IPS DF 6.9 (cell line): ENCODE measurements at regions not wholly inside any gene's neighbourhood (a gene's known extent, or its start where the extent isn't known, plus 50 kb on each side); places are given as distances from the start of the nearest gene placed in this dataset.
A peak's percentile ranks its signal among the peaks of the same experiment; 100 is the strongest.

Source experiments
- DNase-seq: peaks from one replicate; pipeline ENCODE4 v3.0.0-alpha.2; 2013; ENCODE audit warnings: low read depth, low spot score
- H3K27ac ChIP-seq: one replicate; pipeline ENCODE4 v1.5.1; 2013; ENCODE audit warnings: low read length, control low read depth
- H3K27me3 ChIP-seq: 2 replicates; pipeline ENCODE4 v1.6.1; 2013; ENCODE audit warnings: mild to moderate bottlenecking, low read length; ENCODE audit not compliant: control insufficient read depth, insufficient read depth
- H3K36me3 ChIP-seq: 2 replicates; pipeline ENCODE4 v1.6.1; 2013; ENCODE audit warnings: low read length; ENCODE audit not compliant: control insufficient read depth, insufficient read depth
- H3K4me1 ChIP-seq: 2 replicates; pipeline ENCODE4 v1.6.1; 2013; ENCODE audit warnings: low read length; ENCODE audit not compliant: control insufficient read depth, insufficient read depth
- H3K4me3 ChIP-seq: 2 replicates; pipeline ENCODE4 v1.5.1; 2013; ENCODE audit warnings: mild to moderate bottlenecking, low read length
- H3K9me3 ChIP-seq: 2 replicates; pipeline ENCODE4 v1.6.1; 2013; ENCODE audit warnings: low read length, inconsistent platforms; ENCODE audit not compliant: control insufficient read depth, insufficient read depth
- WGBS: extraction: QIAGEN DNeasy Blood & Tissue Kit; methylation state at CpG from one replicate; pipeline ENCODE4 v1.1.7; 2013; ENCODE audit warnings: mixed read lengths, missing lambda C conversion rate; ENCODE audit not compliant: insufficient read length, insufficient coverage; 5-methylcytosine and 5-hydroxymethylcytosine counted together

DNA sequence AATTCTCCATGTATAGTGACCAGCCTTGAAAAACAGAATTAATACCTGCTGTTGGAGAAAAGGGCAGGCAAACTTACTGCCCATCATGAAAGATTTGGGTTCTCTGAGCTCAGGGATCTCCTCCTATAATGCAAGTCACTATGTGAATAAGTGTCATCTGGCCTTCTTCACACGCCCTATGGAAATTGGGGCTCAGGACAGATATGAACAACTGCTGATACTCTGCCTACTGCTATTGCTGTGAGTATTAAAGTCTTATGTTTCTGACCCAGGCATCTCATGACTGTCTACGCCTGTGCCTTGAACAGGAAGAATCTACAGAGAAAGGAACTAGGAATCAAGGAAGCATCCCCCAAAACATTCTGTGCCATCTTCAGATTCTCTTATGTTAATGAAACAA, 226.1 kb downstream of the SOD2 start:
- WGBS, result no CpG with 5 or more reads among the region's 2 CpGs
- H3K27ac ChIP-seq, result no peak overlapping the region

DNA sequence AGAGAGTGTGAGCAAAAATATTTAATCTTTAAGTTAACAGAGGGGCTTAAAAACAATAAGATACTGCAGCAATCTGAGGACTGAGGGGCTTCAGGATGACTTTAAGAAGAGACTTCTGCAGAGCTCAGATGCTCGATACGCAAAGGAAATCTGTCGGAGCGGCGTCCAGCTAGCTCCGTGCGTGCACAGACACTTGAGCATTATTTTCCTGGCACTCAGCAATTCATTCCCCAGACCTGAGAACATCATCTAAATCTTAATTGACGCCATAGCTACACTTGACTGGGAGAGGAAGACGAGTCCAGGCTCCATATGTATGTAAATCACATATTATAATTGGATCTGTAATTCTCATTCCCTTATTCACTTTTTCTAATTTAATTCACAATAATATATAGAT, 228.2 kb downstream of the SOD2 start:
- H3K4me1 ChIP-seq, result no peaks in the 10 kb centered on the region
- H3K9me3 ChIP-seq, result no peaks in the 10 kb centered on the region
- H3K36me3 ChIP-seq, result no peaks in the 10 kb centered on the region
- no peak overlapping the region for H3K4me3 ChIP-seq
- H3K27ac ChIP-seq, result no peak overlapping the region
- no CpG with 5 or more reads among the region's 9 CpGs for WGBS
- H3K27me3 ChIP-seq, result no peaks in the 10 kb centered on the region
- DNase-seq, result no peak

More for the DNA sequence above, 226.1 kb downstream of the SOD2 start:
- no peaks in the 10 kb centered on the region for H3K4me1 ChIP-seq
- no peak for DNase-seq
- no peaks in the 10 kb centered on the region for H3K27me3 ChIP-seq
- H3K9me3 ChIP-seq, result peaks cover 1% of the 10 kb centered on the region; the same call in 1 of the 2 replicates
- no peaks in the 10 kb centered on the region for H3K36me3 ChIP-seq
- no peak overlapping the region for H3K4me3 ChIP-seq

GRCh38 chr6:159463119-159463829, 229.8 kb downstream of the SOD2 start:
- Histone ChIP-seq H3K4me3 (no peak overlapping the region), H3K36me3 (no peaks in the 10 kb centered on the region), H3K9me3 (no peaks in the 10 kb centered on the region), H3K27ac (no peak overlapping the region), H3K27me3 (no peaks in the 10 kb centered on the region), H3K4me1 (no peaks in the 10 kb centered on the region)
- peak; percentile 7 for DNase-seq
- WGBS, result no CpG with 5 or more reads among the region's 22 CpGs

GRCh38 chr6:159462431-159462830, 230.6 kb downstream of the SOD2 start:
- Histone ChIP-seq H3K9me3 (no peaks in the 10 kb centered on the region), H3K27ac (no peak overlapping the region), H3K27me3 (no peaks in the 10 kb centered on the region), H3K4me1 (no peaks in the 10 kb centered on the region), H3K4me3 (no peak overlapping the region), H3K36me3 (no peaks in the 10 kb centered on the region)
- no CpG with 5 or more reads among the region's 7 CpGs for WGBS
- DNase-seq, result no peak

- no peaks in the 10 kb centered on the region for H3K4me1 ChIP-seq
- no peaks in the 10 kb centered on the region for H3K27me3 ChIP-seq
- no CpG with 5 or more reads among the region's 1 CpG for WGBS
- no peak overlapping the region for H3K4me3 ChIP-seq
- no peaks in the 10 kb centered on the region for H3K9me3 ChIP-seq
- no peak for DNase-seq
- H3K36me3 ChIP-seq, result no peaks in the 10 kb centered on the region
- no peak overlapping the region for H3K27ac ChIP-seq
Observed at GRCh38 chr6:159461998-159462397, 231.0 kb downstream of the SOD2 start.

GRCh38 chr6:159461266-159461665, 231.8 kb downstream of the SOD2 start:
- no peaks in the 10 kb centered on the region for H3K4me1 ChIP-seq
- H3K36me3 ChIP-seq, result no peaks in the 10 kb centered on the region
- no peak for DNase-seq
- H3K4me3 ChIP-seq, result no peak overlapping the region
- no peaks in the 10 kb centered on the region for H3K27me3 ChIP-seq
- no peaks in the 10 kb centered on the region for H3K9me3 ChIP-seq
- no peak overlapping the region for H3K27ac ChIP-seq
- no CpG with 5 or more reads among the region's 5 CpGs for WGBS

GRCh38 chr6:159460476-159460875, 232.6 kb downstream of the SOD2 start:
- H3K4me3 ChIP-seq, result no peak overlapping the region
- DNase-seq, result no peak
- WGBS, result no CpG with 5 or more reads among the region's 4 CpGs

DNA sequence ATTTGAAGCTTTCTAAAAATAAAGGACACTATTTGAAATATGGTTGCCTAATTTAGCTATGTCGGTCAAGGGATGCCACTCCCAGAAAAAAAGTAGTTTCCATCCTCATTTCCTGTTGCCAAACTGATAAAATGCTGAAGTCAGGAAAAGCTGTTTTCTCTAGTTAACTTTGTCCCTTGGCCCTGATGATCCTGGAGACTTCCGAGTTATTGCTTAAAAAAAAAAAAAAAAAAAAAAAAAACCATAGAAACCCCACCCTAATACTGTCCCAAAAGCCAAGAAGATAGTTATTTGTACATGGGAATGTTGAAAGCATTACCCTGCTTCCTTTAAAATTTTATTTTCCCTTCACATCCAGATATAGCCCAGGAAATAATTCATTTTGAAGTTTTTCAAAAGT, 236.7 kb downstream of the SOD2 start:
- Histone ChIP-seq H3K4me3 (no peak overlapping the region), H3K4me1 (no peaks in the 10 kb centered on the region), H3K36me3 (no peaks in the 10 kb centered on the region), H3K9me3 (no peaks in the 10 kb centered on the region), H3K27me3 (no peaks in the 10 kb centered on the region), H3K27ac (no peak overlapping the region)
- DNase-seq, result no peak
- no CpG with 5 or more reads among the region's 2 CpGs for WGBS

More at GRCh38 chr6:159460476-159460875, 232.6 kb downstream of the SOD2 start:
- H3K9me3 ChIP-seq, result no peaks in the 10 kb centered on the region
- no peak overlapping the region for H3K27ac ChIP-seq
- H3K4me1 ChIP-seq, result no peaks in the 10 kb centered on the region
- H3K27me3 ChIP-seq, result no peaks in the 10 kb centered on the region
- no peaks in the 10 kb centered on the region for H3K36me3 ChIP-seq

- no peaks in the 10 kb centered on the region for H3K9me3 ChIP-seq
- H3K36me3 ChIP-seq, result no peaks in the 10 kb centered on the region
- H3K27me3 ChIP-seq, result no peaks in the 10 kb centered on the region
- DNase-seq, result no peak
- WGBS, result no CpG with 5 or more reads among the region's 15 CpGs
- no peak overlapping the region for H3K27ac ChIP-seq
- H3K4me1 ChIP-seq, result no peaks in the 10 kb centered on the region
- H3K4me3 ChIP-seq, result no peak overlapping the region
Observed at GRCh38 chr6:159455700-159456274, 237.3 kb downstream of the SOD2 start.

GRCh38 chr6:159450815-159451465, 242.1 kb downstream of the SOD2 start:
- H3K27me3 ChIP-seq, result no peaks in the 10 kb centered on the region
- DNase-seq, result no peak
- H3K4me3 ChIP-seq, result no peak overlapping the region
- no peak overlapping the region for H3K27ac ChIP-seq
- H3K9me3 ChIP-seq, result no peaks in the 10 kb centered on the region
- no peaks in the 10 kb centered on the region for H3K36me3 ChIP-seq
- WGBS, result no CpG with 5 or more reads among the region's 3 CpGs
- H3K4me1 ChIP-seq, result no peaks in the 10 kb centered on the region
